Stimulated activated CD8-positive, alpha-beta memory T cell treated with anti-CD3 and anti-CD28 coated beads, Interleukin-15, amount 100 ng/mL, for 48 hours (primary cell): ENCODE measurements at regions not wholly inside any gene's neighbourhood (a gene's known extent, or its start where the extent isn't known, plus 50 kb on each side); places are given as distances from the start of the nearest gene placed in this dataset.
A peak's percentile ranks its signal among the peaks of the same experiment; 100 is the strongest.

ENCODE experiments used
- DNase-seq, 2 donors: peaks; one replicate each; pipeline ENCODE4 v3.0.0-alpha.2; 2020; ENCODE audit warnings: low read depth in 2 of 2

GRCh38 chr15:31869686-31870307 lies 160.5 kb upstream of the CHRNA7 start:
- no peak for DNase-seq

DNA sequence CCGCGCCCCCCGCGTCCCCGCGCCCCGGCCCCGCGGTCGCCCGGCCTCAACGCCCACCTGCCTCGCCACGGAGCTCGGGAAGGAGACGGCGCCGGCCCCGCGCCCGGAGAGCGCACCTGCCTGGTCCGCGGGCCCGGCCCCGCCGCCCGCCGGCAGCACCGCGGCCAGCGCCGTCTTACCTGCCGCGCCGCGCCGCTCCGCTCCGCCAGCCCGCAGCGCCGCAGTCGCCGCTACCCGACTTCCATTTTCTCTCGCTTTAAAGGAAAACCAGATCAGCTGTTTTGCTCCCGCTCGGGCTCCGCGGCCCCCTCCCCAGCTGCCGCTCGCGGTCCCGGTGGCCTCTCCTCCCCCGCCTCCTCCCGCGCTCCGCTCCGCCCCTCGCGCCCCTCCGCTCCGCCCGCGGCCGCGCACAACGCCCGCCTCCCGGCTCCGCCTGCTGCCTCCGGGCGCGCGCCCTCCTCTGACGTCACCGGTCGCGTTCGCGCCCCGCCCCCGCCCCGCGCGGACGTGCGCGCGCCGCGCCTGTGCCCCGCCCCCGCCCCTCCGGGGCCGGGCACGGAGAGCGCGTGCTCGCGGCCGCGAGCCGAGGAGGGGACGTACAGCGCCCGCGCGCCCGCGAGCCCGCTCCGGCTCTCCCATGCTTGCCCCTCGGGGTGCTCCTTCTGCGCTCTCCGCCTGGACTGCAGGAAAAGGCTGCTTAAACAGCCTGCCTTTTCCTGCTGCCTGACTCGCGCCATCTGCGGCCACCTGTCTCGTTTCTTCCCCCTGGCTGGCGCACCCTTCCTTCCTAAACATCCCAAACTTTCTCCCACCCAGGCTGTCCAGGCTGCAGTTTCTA lies 159.8 kb upstream of the CHRNA7 start, which contains the start of gene OTUD7A:
Gene OTUD7A, minus strand, starts transcription at position 346 of the 838 bp plus-strand sequence.
- DNase-seq: peak; percentile 73 to 75

DNA sequence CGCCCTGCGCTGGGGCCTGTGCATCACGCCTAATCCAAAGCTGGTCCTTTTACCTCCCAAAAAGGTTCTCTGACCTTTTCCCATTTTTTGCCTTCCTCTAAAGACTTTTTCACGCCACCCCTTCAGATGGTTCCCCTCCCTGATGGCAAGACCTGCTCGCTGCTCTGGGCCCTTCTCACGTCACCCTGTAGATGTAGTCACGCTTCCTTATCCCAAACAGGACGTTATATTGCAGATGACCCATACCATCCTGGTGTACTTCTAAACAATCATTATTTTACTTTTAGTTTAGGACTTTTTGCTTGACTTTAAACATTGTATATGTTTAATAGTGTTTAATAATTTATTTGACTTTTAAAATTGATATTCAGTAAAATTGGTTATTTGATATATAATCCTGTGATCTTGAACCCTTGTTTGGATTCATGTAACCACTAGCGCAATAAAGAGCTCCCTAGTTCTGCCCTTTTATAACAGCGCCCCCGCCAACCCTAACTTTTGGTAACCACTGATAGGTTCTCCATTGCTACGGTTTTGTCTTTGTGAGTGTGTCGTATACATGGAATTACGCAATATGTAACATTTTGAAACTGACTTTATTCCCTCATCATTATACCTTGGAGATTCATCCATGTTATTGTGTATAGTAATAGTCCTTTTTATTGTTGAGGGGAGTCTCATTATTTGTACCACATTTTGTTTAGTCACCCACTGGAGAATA lies 159.0 kb upstream of the CHRNA7 start:
- no peak for DNase-seq

- no peak for DNase-seq
Observed at GRCh38 chr15:31871887-31872281, 158.4 kb upstream of the CHRNA7 start.

GRCh38 chr15:31887246-31887645 lies 143.1 kb upstream of the CHRNA7 start:
- no peak for DNase-seq

DNA sequence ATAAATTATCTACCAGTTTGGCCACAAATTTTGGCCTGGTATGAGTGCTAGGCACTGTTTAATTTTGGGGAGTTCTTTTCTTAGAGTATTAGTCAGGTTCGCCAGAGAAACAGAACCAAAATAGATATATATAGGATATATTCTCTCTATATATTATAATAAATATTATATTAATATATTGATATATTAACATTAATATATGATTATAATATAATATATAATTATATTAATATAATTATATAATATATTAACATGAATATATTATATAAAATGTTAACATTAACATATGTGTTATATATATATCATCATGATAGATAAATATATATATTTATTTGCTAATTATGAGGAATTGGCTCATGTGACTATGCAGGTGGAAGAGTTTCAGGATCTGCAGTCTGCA lies 137.8 kb upstream of the CHRNA7 start:
- DNase-seq: no peak

- DNase-seq: no peak
Observed at GRCh38 chr15:31893780-31894179, 136.5 kb upstream of the CHRNA7 start.

GRCh38 chr15:31897746-31898145 lies 132.6 kb upstream of the CHRNA7 start:
- no peak for DNase-seq

DNA sequence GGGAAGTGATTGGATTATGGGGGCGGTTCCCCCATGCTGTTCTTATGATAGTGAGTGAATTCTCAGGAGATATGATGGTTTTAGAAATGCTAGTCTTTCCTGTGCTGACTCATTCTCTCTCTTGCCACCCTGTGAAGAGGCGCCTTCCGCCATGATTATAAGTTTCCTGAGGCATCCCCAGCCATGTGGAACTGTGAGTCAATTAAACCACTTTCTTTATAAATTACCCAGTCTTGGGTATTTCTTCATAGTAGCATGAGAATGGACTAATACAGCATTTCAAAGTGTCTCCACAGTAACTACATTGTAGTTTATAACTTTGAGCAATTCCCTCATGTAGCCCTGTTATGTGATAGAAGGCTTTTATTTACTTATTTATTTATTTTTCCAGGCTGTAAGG lies 128.8 kb upstream of the CHRNA7 start:
- DNase-seq: no peak

- DNase-seq: no peak
Observed at GRCh38 chr15:31905054-31905453, 125.3 kb upstream of the CHRNA7 start.

GRCh38 chr15:31925541-31925940 lies 104.8 kb upstream of the CHRNA7 start:
- DNase-seq: no peak

DNA sequence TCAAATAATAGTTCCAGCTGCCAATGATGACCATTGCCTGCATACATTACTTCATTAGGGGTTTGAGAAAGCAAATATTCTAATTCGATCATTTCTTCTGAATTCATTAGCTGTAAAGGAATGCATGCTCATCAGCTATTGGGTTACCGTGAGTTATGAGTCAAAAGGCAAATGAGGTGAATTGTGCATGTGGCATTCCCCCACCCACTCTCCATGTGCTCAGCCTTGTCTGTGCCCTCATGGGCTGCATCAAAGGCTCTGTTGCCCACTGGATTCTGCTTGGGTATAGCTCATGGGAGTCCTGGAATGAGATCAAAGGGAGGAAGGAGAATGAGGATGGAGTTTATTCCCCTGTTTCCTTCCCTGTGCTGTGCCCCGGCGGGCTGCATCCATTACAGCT lies 99.3 kb upstream of the CHRNA7 start:
- DNase-seq: peak; percentile 6 to 25

DNA sequence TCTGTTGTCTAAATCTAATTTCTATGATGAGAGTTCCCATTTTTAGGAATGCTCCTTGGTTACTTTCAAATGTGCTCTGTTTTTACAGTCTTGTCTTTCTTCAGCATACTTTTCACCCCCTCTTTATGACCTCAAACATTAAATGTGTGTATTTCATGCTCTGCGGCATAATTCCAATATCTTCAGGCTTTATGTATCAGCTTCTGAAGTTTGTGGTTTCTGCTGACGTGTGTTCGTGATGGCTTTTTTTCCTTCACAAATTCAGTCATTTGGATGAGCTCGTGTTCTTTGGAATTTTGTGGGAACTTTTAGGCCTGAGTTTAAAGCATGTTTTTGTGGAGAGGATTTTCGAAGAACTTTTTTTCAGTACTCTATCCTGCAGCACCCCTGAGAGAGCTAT lies 97.7 kb upstream of the CHRNA7 start:
- DNase-seq: no peak

DNA sequence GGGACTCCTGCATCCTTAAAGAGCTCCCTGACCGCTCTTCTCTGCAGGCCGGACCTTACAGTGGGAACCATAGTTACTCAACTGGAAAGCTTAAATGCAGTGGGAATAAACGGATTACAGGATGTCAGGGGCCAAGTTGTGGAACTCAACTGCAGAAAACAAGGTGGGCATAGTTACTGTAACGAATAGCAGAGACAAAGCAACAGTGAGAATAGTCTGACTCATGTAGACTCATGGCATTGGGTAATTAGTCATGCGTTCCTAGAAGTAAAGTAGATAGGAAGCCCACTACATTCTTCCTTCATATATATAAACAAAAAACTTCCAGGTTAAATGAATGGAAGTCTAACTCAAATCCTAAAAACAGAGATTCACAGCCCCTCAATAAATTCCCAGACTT lies 95.5 kb upstream of the CHRNA7 start:
- no peak for DNase-seq

DNA sequence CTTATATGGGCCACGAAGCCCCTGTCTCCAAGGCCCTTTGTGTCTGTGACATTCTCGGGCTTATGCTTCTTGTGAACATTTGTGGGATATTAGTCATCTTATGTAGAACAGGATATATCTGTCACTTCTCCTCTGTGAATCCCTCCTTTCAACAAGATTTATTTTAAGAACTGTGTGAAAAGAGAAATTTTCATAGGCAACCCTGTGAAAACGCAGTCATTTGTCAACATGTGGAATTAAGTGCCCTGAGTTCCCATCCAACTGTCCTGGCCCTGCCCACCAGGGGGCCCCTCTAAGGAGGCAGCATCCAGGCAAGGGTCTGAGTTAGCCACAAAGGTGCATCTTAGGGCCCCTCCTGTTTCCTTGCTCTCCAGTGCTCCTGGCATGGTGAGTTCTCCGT lies 76.8 kb upstream of the CHRNA7 start:
- DNase-seq: no peak

DNA sequence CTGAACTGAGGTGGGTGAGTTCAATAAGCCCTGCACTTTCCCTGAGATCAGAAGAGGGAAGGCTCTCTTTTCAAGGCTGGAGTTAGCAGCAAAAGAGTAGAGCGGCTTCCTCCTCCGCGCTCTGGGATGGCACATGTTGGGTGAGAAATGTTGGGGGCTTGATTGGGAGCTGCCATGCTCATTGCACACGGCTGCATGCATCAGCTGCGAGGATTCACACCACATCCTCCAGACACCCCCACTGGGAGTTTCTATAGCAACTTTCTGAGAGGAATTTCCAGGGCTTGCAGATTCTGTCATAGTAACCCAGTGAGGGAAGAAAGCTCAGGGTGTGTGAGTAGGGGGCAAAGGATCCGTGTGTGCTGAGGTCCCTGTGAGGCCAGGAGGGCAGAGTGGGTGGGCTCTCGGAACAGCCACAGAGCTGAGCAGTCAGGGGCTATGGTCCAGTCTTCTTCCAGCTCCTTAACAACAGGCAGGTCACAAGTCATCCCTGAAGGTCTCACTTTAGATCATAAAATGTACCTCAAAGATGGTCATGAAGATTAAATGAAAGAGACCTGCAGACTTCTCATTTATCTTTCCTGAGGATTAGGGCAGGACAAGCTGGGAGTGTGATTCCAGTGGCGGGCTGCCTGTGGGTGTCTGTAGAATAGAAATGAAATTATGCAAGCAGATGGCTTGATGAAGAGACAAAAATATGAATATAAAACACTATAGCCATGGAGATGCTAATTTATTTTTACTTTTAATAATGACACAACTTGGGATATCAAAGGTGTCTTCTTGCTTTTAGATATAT lies 75.7 kb upstream of the CHRNA7 start:
- DNase-seq: no peak

DNA sequence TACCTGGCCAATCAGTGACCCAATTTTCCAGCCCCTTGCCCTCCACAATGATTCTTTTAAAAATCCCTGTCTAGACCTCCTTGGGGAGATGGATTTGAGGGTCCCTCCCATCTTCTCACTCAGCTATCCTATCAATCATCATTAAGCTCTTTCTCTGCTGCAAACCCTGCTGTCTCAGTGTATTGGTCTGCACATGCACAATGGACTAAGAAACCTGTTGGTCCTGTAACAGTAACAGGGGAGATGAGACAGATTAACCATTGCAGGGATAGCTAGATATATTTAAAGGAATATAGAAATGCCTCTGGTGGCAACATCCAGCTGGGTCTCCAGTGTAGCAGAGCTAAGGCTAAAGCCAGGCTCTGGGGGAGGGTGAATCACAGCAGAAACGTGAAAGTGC lies 74.6 kb upstream of the CHRNA7 start:
- no peak for DNase-seq

GRCh38 chr15:31957581-31957980 lies 72.7 kb upstream of the CHRNA7 start:
- no peak for DNase-seq

- DNase-seq: no peak
Observed at GRCh38 chr15:31964586-31965307, 65.6 kb upstream of the CHRNA7 start.

DNA sequence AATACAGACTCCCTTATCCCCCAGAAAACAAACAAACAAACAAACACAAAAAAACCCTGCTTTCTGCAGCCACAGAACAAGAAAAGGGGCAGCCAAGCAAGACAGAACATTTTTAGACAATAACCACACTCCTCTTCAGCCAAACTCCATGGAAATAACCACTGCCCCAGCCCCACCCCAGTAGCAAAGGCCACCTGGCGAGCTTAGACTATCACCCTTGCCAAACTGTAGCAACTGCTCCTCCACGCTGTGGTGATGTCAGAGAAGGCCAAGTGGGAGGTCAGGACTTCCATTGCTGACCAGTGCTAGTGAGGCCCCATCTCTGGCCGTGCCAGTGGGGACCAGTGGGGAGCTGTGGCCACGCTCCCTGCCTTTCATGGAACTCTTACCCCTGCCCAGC lies 60.3 kb upstream of the CHRNA7 start:
- no peak for DNase-seq

- no peak for DNase-seq
Observed at GRCh38 chr15:31973197-31973596, 57.1 kb upstream of the CHRNA7 start.
